CD8-positive, alpha-beta memory T cell (primary cell): ENCODE measurements at regions not wholly inside any gene's neighbourhood (a gene's known extent, or its start where the extent isn't known, plus 50 kb on each side); places are given as distances from the start of the nearest gene placed in this dataset.

ENCODE experiments used
- CTCF ChIA-PET: fragments of 350-600 bp; sonication (Branson Sonifier 250); formaldehyde crosslinking; loops from one replicate; lab custom pipeline; 2021; ENCODE audit warnings: antibody characterized with exemption; lab: Charles Lee
- POLR2A ChIA-PET: fragments of 350-600 bp; sonication (Branson Sonifier 250); formaldehyde crosslinking; loops from one replicate; lab custom pipeline; 2021; ENCODE audit warnings: antibody characterized with exemption; lab: Charles Lee
- DNase-seq, 5 donors: peaks; one replicate each; pipeline versions ENCODE4 v3.0.0 to v3.0.0-alpha.2; 2020 to 2022; ENCODE audit warnings: mixed read lengths in 1 of 5
- H3K27ac ChIP-seq: one replicate; pipeline ENCODE4 v1.7.0; 2013; ENCODE audit warnings: low read depth, mild to moderate bottlenecking, low read length, moderate library complexity
- H3K27me3 ChIP-seq: 2 replicates; pipeline ENCODE4 v1.7.0; 2013; ENCODE audit warnings: low read length, mild to moderate bottlenecking; ENCODE audit not compliant: insufficient read depth, poor library complexity, severe bottlenecking
- H3K36me3 ChIP-seq: 2 replicates; pipeline ENCODE4 v1.7.0; 2013; ENCODE audit warnings: mild to moderate bottlenecking, low read length, moderate library complexity; ENCODE audit not compliant: insufficient read depth
- H3K4me1 ChIP-seq: 2 replicates; pipeline ENCODE4 v1.7.0; 2013; ENCODE audit warnings: mild to moderate bottlenecking, low read length, moderate library complexity; ENCODE audit not compliant: insufficient read depth
- H3K4me3 ChIP-seq: 2 replicates; pipeline ENCODE4 v1.7.0; 2013; ENCODE audit warnings: mild to moderate bottlenecking, low read length
- H3K9me3 ChIP-seq: 2 replicates; pipeline ENCODE4 v1.7.0; 2013; ENCODE audit warnings: mild to moderate bottlenecking, low read length
- H3K27ac Mint-ChIP-seq, 8 donors: one replicate each; pipeline ENCODE4 v1.8.0; 2020 to 2021; ENCODE audit warnings: mixed read lengths in 8 of 8, mild to moderate bottlenecking in 6 of 8, inconsistent platforms in 3 of 8, moderate library complexity in 3 of 8
- H3K27me3 Mint-ChIP-seq, 2 donors: one replicate each; pipeline ENCODE4 v1.8.0; 2020 to 2021; ENCODE audit warnings: mixed read lengths in 2 of 2, mild to moderate bottlenecking in 1 of 2, moderate library complexity in 1 of 2
- H3K36me3 Mint-ChIP-seq, 3 donors: one replicate each; pipeline ENCODE4 v1.8.0; 2020 to 2021; ENCODE audit warnings: mixed read lengths in 3 of 3, inconsistent platforms in 1 of 3, mild to moderate bottlenecking in 1 of 3
- H3K4me1 Mint-ChIP-seq, 3 donors: one replicate each; pipeline ENCODE4 v1.8.0; 2020 to 2021; ENCODE audit warnings: mixed read lengths in 3 of 3, inconsistent platforms in 1 of 3, mild to moderate bottlenecking in 1 of 3
- H3K4me3 Mint-ChIP-seq, 7 donors: one replicate each; pipeline ENCODE4 v1.8.0; 2020 to 2021; ENCODE audit warnings: mixed read lengths in 7 of 7, mild to moderate bottlenecking in 6 of 7, moderate library complexity in 4 of 7, inconsistent platforms in 2 of 7
- H3K9me3 Mint-ChIP-seq, 5 donors: one replicate each; pipeline ENCODE4 v1.8.0; 2020 to 2022; ENCODE audit warnings: mixed read lengths in 5 of 5, mild to moderate bottlenecking in 3 of 5, moderate library complexity in 2 of 5, inconsistent platforms in 1 of 5

DNA sequence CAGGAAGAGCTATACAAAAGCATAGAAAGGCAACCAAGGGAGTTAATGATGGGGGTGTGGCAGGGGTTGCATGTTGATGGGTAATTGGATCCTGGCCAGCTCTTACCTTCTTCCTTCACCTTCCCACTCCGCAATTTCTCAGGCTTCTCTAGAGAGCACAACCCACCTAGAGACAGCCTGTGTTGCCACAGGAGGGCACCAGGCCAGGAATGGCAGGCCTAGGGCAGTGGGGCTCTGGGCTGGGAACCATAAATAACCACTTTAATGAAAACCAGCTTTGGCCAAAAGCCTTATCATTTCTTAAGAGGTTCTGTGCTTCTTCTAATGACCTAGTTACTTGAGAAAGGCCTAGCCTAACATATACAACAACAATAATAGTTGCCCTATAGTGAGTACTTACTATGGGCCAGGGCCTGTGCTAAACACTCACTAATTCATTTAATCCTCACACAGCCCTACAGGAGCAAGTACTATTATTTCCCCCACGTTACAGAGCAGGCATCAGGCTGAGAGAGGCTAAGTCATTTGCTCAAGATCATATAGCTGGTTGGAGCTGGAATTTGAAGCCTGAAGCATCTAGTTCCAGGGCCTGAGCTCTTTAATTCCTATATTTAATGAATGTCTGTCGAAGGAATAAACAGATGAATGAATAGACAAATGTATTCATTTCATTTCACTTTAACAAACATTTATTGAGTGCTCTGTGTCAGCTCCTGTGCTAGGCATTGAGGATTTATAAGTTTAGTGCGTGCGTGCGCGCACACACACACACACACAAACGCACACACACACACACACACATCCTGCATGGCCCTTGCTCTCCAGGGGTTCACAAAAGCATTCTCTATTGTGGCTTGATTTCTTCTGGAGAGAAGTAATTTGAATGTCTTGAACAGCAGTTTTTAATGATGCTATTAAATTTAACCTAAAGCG lies 66.8 kb downstream of the RTL9 start:
- no peaks in the 10 kb centered on the region for H3K36me3 Mint-ChIP-seq
- POLR2A ChIA-PET, result no interaction called here
- no peaks in the 10 kb centered on the region for H3K36me3 ChIP-seq
- no peak overlapping the region for H3K4me3 ChIP-seq
- H3K27me3 ChIP-seq, result no peaks in the 10 kb centered on the region
- no peaks in the 10 kb centered on the region for H3K4me1 ChIP-seq
- CTCF ChIA-PET, result interaction anchor here (1.4 to 2.4 kb wide), 3 partner anchors 9 to 279 kb away, joined by 3 to 6 read pairs (median 6); no protein-coding TSS in a partner anchor
- no peak for DNase-seq
- no peak overlapping the region for H3K4me3 Mint-ChIP-seq
- peaks cover 0 to 5% of the 10 kb centered on the region in 2 donors for H3K27me3 Mint-ChIP-seq
- H3K27ac ChIP-seq, result no peak overlapping the region
- H3K27ac Mint-ChIP-seq, result no peak overlapping the region
- H3K9me3 Mint-ChIP-seq, result no peaks in the 10 kb centered on the region
- no peaks in the 10 kb centered on the region for H3K9me3 ChIP-seq
- no peaks in the 10 kb centered on the region for H3K4me1 Mint-ChIP-seq

DNA sequence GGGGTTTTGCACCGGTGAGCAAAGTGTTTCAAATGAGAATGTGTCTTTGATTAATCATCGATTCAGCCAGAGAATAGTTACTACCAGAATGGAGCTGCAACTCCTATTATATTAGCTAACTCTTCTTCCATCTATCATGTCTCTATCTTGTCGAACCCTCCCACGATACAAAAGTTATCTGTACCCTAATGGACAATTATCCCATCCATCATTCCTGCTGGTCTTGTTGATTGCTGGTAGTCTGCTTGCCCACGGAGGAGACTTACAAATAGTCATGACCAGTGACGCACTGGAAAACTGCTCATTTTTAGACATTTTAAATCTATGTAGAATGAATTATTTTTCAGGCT lies 67.5 kb downstream of the RTL9 start:
- Mint-ChIP-seq H3K27me3 (peaks cover 0 to 3% of the 10 kb centered on the region in 2 donors), H3K9me3 (no peaks in the 10 kb centered on the region), H3K27ac (no peak overlapping the region), H3K4me1 (no peaks in the 10 kb centered on the region), H3K4me3 (no peak overlapping the region), H3K36me3 (no peaks in the 10 kb centered on the region)
- DNase-seq, result no peak
- no peak overlapping the region for H3K4me3 ChIP-seq
- no peaks in the 10 kb centered on the region for H3K36me3 ChIP-seq
- no peak overlapping the region for H3K27ac ChIP-seq
- no peaks in the 10 kb centered on the region for H3K4me1 ChIP-seq
- no peaks in the 10 kb centered on the region for H3K27me3 ChIP-seq
- CTCF ChIA-PET, result no interaction called here
- POLR2A ChIA-PET, result no interaction called here
- H3K9me3 ChIP-seq, result no peaks in the 10 kb centered on the region

- H3K4me1 ChIP-seq, result no peaks in the 10 kb centered on the region
- Mint-ChIP-seq H3K4me1 (no peaks in the 10 kb centered on the region), H3K36me3 (no peaks in the 10 kb centered on the region), H3K4me3 (no peak overlapping the region), H3K27ac (peak overlapping the region in 1 of 8 donors; percentile 10), H3K27me3 (peaks cover 0 to 6% of the 10 kb centered on the region in 2 donors), H3K9me3 (no peaks in the 10 kb centered on the region)
- CTCF ChIA-PET, result no interaction called here
- no peaks in the 10 kb centered on the region for H3K36me3 ChIP-seq
- no peaks in the 10 kb centered on the region for H3K27me3 ChIP-seq
- no peaks in the 10 kb centered on the region for H3K9me3 ChIP-seq
- no peak overlapping the region for H3K27ac ChIP-seq
- POLR2A ChIA-PET, result no interaction called here
- no peak overlapping the region for H3K4me3 ChIP-seq
- no peak for DNase-seq
Measured at GRCh38 chrX:110427076-110427475, 68.4 kb downstream of the RTL9 start.

DNA sequence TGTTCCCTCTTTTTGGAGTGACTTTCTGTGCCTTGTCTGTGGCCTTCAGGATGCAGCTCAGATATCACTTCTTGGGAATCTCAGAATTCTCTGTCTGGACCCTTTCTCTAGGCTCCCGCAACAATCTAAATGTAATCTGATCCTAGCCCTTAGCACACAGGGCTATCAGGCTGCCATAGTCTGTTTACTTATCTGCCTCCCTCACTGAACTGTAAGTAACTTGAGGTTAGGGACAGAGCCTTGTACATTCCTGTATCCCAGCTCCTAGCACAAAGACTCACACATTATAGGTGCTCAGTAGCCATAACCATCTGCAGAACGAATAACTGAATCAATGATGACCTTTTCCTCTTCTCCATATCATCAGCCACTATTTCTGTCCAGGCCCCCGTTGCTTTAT lies 69.5 kb downstream of the RTL9 start:
- Histone ChIP-seq H3K36me3 (no peaks in the 10 kb centered on the region), H3K9me3 (no peaks in the 10 kb centered on the region), H3K27me3 (no peaks in the 10 kb centered on the region), H3K4me1 (no peaks in the 10 kb centered on the region), H3K4me3 (no peak overlapping the region), H3K27ac (no peak overlapping the region)
- Mint-ChIP-seq H3K4me1 (no peaks in the 10 kb centered on the region), H3K27me3 (peaks cover 0 to 10% of the 10 kb centered on the region in 2 donors), H3K27ac (no peak overlapping the region), H3K9me3 (no peaks in the 10 kb centered on the region), H3K4me3 (no peak overlapping the region), H3K36me3 (no peaks in the 10 kb centered on the region)
- CTCF ChIA-PET, result no interaction called here
- DNase-seq, result no peak
- POLR2A ChIA-PET, result no interaction called here

- ChIA-PET CTCF (no interaction called here), POLR2A (no interaction called here)
- Mint-ChIP-seq H3K27ac (no peak overlapping the region), H3K9me3 (no peaks in the 10 kb centered on the region), H3K4me3 (no peak overlapping the region), H3K4me1 (no peaks in the 10 kb centered on the region), H3K36me3 (no peaks in the 10 kb centered on the region), H3K27me3 (peaks cover 6 to 14% of the 10 kb centered on the region in 2 donors)
- DNase-seq, result no peak
- Histone ChIP-seq H3K36me3 (no peaks in the 10 kb centered on the region), H3K9me3 (no peaks in the 10 kb centered on the region), H3K27ac (no peak overlapping the region), H3K4me1 (no peaks in the 10 kb centered on the region), H3K27me3 (no peaks in the 10 kb centered on the region), H3K4me3 (no peak overlapping the region)
Measured at GRCh38 chrX:110430293-110431076, 71.8 kb downstream of the RTL9 start.

GRCh38 chrX:110432091-110432905 lies 73.7 kb downstream of the RTL9 start:
- DNase-seq, result no peak
- peak overlapping the region in 1 of 8 donors; percentile 38 for H3K27ac Mint-ChIP-seq
- no peaks in the 10 kb centered on the region for H3K36me3 Mint-ChIP-seq
- POLR2A ChIA-PET, result no interaction called here
- H3K4me3 ChIP-seq, result no peak overlapping the region
- H3K9me3 ChIP-seq, result no peaks in the 10 kb centered on the region
- no peak overlapping the region for H3K4me3 Mint-ChIP-seq
- H3K27me3 ChIP-seq, result no peaks in the 10 kb centered on the region
- no peaks in the 10 kb centered on the region for H3K9me3 Mint-ChIP-seq
- CTCF ChIA-PET, result no interaction called here
- peaks cover 10 to 14% of the 10 kb centered on the region in 2 donors for H3K27me3 Mint-ChIP-seq
- H3K4me1 Mint-ChIP-seq, result no peaks in the 10 kb centered on the region
- H3K4me1 ChIP-seq, result no peaks in the 10 kb centered on the region
- no peak overlapping the region for H3K27ac ChIP-seq
- no peaks in the 10 kb centered on the region for H3K36me3 ChIP-seq

GRCh38 chrX:110432906-110433215 lies 74.2 kb downstream of the RTL9 start:
- no peak overlapping the region for H3K4me3 Mint-ChIP-seq
- ChIA-PET POLR2A (no interaction called here), CTCF (no interaction called here)
- H3K9me3 ChIP-seq, result no peaks in the 10 kb centered on the region
- H3K4me3 ChIP-seq, result no peak overlapping the region
- no peaks in the 10 kb centered on the region for H3K27me3 ChIP-seq
- H3K36me3 ChIP-seq, result no peaks in the 10 kb centered on the region
- H3K27ac ChIP-seq, result no peak overlapping the region
- no peak overlapping the region for H3K27ac Mint-ChIP-seq
- peaks cover 10 to 15% of the 10 kb centered on the region in 2 donors for H3K27me3 Mint-ChIP-seq
- no peaks in the 10 kb centered on the region for H3K4me1 Mint-ChIP-seq
- no peaks in the 10 kb centered on the region for H3K36me3 Mint-ChIP-seq
- no peaks in the 10 kb centered on the region for H3K4me1 ChIP-seq
- no peak for DNase-seq
- H3K9me3 Mint-ChIP-seq, result no peaks in the 10 kb centered on the region

- POLR2A ChIA-PET, result no interaction called here
Measured at GRCh38 chrX:110435196-110435595, 76.5 kb downstream of the RTL9 start.

More at GRCh38 chrX:110435196-110435595, 76.5 kb downstream of the RTL9 start:
- no peak for DNase-seq
- CTCF ChIA-PET, result no interaction called here
- H3K36me3 ChIP-seq, result no peaks in the 10 kb centered on the region
- Mint-ChIP-seq H3K9me3 (peaks cover 0 to 2% (median 0%) of the 10 kb centered on the region in 5 donors), H3K36me3 (no peaks in the 10 kb centered on the region), H3K4me1 (no peaks in the 10 kb centered on the region), H3K27ac (no peak overlapping the region), H3K4me3 (no peak overlapping the region), H3K27me3 (peaks cover 18 to 22% of the 10 kb centered on the region in 2 donors)
- no peak overlapping the region for H3K27ac ChIP-seq
- no peaks in the 10 kb centered on the region for H3K27me3 ChIP-seq
- H3K4me3 ChIP-seq, result no peak overlapping the region
- no peaks in the 10 kb centered on the region for H3K9me3 ChIP-seq
- H3K4me1 ChIP-seq, result no peaks in the 10 kb centered on the region
